H1 (cell line): ENCODE measurements at regions not wholly inside any gene's neighbourhood (a gene's known extent, or its start where the extent isn't known, plus 50 kb on each side); places are given as distances from the start of the nearest gene placed in this dataset.

ENCODE experiments used
- CTCF ChIA-PET: fragments of 300-600 bp; sonication (Branson Sonifier 250); formaldehyde crosslinking; loops from one replicate; lab custom pipeline; 2021; ENCODE audit not compliant: partially characterized antibody; lab: Charles Lee
- POLR2A ChIA-PET: fragments of 300-600 bp; sonication (Branson Sonifier 250); formaldehyde crosslinking; loops from one replicate; lab custom pipeline; 2021; ENCODE audit warnings: inconsistent platforms; ENCODE audit not compliant: partially characterized antibody; lab: Charles Lee
- DNase-seq, 2 experiments: peaks; one replicate each; pipeline versions ENCODE4 v3.0.0 to v3.0.0-alpha.2; 2010 to 2022; ENCODE audit warnings: low spot score in 2 of 2, low read depth in 1 of 2, mixed read lengths in 1 of 2
- FAIRE-seq: peaks from 2 replicates; lab custom pipeline; 2011; peaks lifted over from hg19 to GRCh38; lab: Jason Lieb, UNC
- H2AFZ ChIP-seq: 2 replicates; pipeline ENCODE4 v1.8.1; 2012; ENCODE audit warnings: low read length, inconsistent platforms
- H2AK5ac ChIP-seq: 2 replicates; pipeline ENCODE4 v1.6.1; 2013; ENCODE audit warnings: low read depth, low read length
- H2BK120ac ChIP-seq: replicated peaks from 2 replicates; pipeline ENCODE3; 2013; ENCODE audit warnings: low read depth, low read length, inconsistent platforms
- H2BK12ac ChIP-seq: 2 replicates; pipeline ENCODE4 v1.6.1; 2013; ENCODE audit warnings: low read depth, low read length
- H2BK15ac ChIP-seq: 2 replicates; pipeline ENCODE4 v1.6.1; 2013; ENCODE audit warnings: low read length
- H2BK20ac ChIP-seq: 2 replicates; pipeline ENCODE4 v1.6.1; 2013; ENCODE audit warnings: low read length
- H2BK5ac ChIP-seq: 2 replicates; pipeline ENCODE4 v1.6.1; 2013; ENCODE audit warnings: low read depth, low read length
- H3K14ac ChIP-seq: 2 replicates; pipeline ENCODE4 v1.6.1; 2013; ENCODE audit warnings: inconsistent platforms; ENCODE audit not compliant: insufficient read length
- H3K18ac ChIP-seq: 2 replicates; pipeline ENCODE4 v1.6.1; 2013; ENCODE audit warnings: low read length; ENCODE audit errors: extremely low read depth
- H3K23ac ChIP-seq: 2 replicates; pipeline ENCODE4 v1.6.1; 2013; ENCODE audit warnings: inconsistent platforms; ENCODE audit not compliant: insufficient read length
- H3K23me2 ChIP-seq: 2 replicates; pipeline ENCODE4 v1.6.1; 2013; ENCODE audit warnings: low read depth, low read length
- H3K27ac ChIP-seq: 2 replicates; pipeline ENCODE4 v1.6.1; 2011; ENCODE audit warnings: low read depth, low read length, inconsistent platforms
- H3K27me3 ChIP-seq, 4 experiments: replicated peaks in 1 of 4; 1 replicate in 1 of 4; 2 replicates in 3 of 4; pipeline versions ENCODE4 v1.6.1 to v1.8.1; 2011 to 2013; ENCODE audit warnings: low read length in 3 of 4, mild to moderate bottlenecking in 3 of 4, inconsistent platforms in 2 of 4, mixed read lengths in 2 of 4, moderate library complexity in 1 of 4; ENCODE audit not compliant: control insufficient read depth in 3 of 4, insufficient read depth in 3 of 4; ENCODE audit errors: extremely low read depth in 1 of 4
- H3K36me3 ChIP-seq, 4 experiments: 2 replicates each; pipeline versions ENCODE4 v1.6.1 to v1.8.1; 2011 to 2013; ENCODE audit warnings: mild to moderate bottlenecking in 4 of 4, low read length in 3 of 4, moderate library complexity in 2 of 4, control low read depth in 1 of 4, inconsistent platforms in 1 of 4; ENCODE audit not compliant: insufficient read depth in 4 of 4, control insufficient read depth in 2 of 4
- H3K4ac ChIP-seq: replicated peaks from 2 replicates; pipeline ENCODE3; 2013; ENCODE audit warnings: low read length, low read depth, mixed read lengths, inconsistent platforms; ENCODE audit not compliant: insufficient read length
- H3K4me1 ChIP-seq, 4 experiments: replicated peaks in 1 of 4; 1 replicate in 1 of 4; 2 replicates in 3 of 4; pipeline versions ENCODE4 v1.6.1 to v1.8.1; 2011 to 2013; ENCODE audit warnings: low read length in 3 of 4, inconsistent platforms in 2 of 4, mixed read lengths in 1 of 4; ENCODE audit not compliant: insufficient read depth in 4 of 4, control insufficient read depth in 3 of 4
- H3K4me2 ChIP-seq, 2 experiments: 2 replicates each; pipeline versions ENCODE4 v1.6.1 to v1.8.1; 2011 to 2013; ENCODE audit warnings: low read depth in 2 of 2, low read length in 2 of 2, control low read depth in 1 of 2, inconsistent platforms in 1 of 2, mild to moderate bottlenecking in 1 of 2; ENCODE audit not compliant: insufficient read depth in 1 of 2
- H3K4me3 ChIP-seq, 4 experiments: fragments of 200-600, 300-600 bp in 1 of 4; sonication (generic), shearing (Covaris generic), sonication (Bioruptor Twin) in 1 of 4; 2 replicates each; pipeline versions ENCODE4 v1.5.1 to v1.8.1; 2011 to 2016; ENCODE audit warnings: low read length in 4 of 4, low read depth in 3 of 4, control low read depth in 2 of 4, inconsistent platforms in 2 of 4, mild to moderate bottlenecking in 2 of 4, mixed read lengths in 1 of 4, moderate library complexity in 1 of 4; ENCODE audit not compliant: insufficient read depth in 2 of 4; ENCODE audit errors: extremely low read depth in 1 of 4
- H3K56ac ChIP-seq: replicated peaks from 2 replicates; pipeline ENCODE3; 2013; ENCODE audit warnings: low read depth, mild to moderate bottlenecking, mixed read lengths, low read length, inconsistent platforms; ENCODE audit not compliant: insufficient read length
- H3K79me1 ChIP-seq: 2 replicates; pipeline ENCODE4 v1.6.1; 2013; ENCODE audit warnings: low read depth, low read length, control low read depth
- H3K79me2 ChIP-seq, 2 experiments: 2 replicates each; pipeline versions ENCODE4 v1.6.1 to v1.8.1; 2012 to 2013; ENCODE audit warnings: low read length in 2 of 2, mild to moderate bottlenecking in 2 of 2, inconsistent platforms in 1 of 2; ENCODE audit not compliant: insufficient read depth in 2 of 2, control insufficient read depth in 1 of 2
- H3K9ac ChIP-seq, 4 experiments: replicated peaks in 1 of 4; 1 replicate in 1 of 4; 2 replicates in 3 of 4; pipeline versions ENCODE4 v1.6.1 to v1.8.1; 2011 to 2013; ENCODE audit warnings: low read depth in 3 of 4, low read length in 3 of 4, control low read depth in 2 of 4, mild to moderate bottlenecking in 2 of 4, moderate library complexity in 2 of 4, inconsistent platforms in 1 of 4; ENCODE audit errors: extremely low read depth in 1 of 4
- H3K9me3 ChIP-seq, 2 experiments: 2 replicates each; pipeline versions ENCODE4 v1.6.1 to v1.8.1; 2012 to 2013; ENCODE audit warnings: mild to moderate bottlenecking in 2 of 2, moderate library complexity in 2 of 2, control low read depth in 1 of 2, inconsistent platforms in 1 of 2, low read depth in 1 of 2, low read length in 1 of 2, mixed read lengths in 1 of 2; ENCODE audit not compliant: insufficient read depth in 2 of 2
- H4K20me1 ChIP-seq, 2 experiments: replicated peaks in 1 of 2; 2 replicates each; pipeline versions ENCODE3 to v1.8.1; 2011 to 2013; ENCODE audit warnings: inconsistent platforms in 2 of 2, low read length in 2 of 2, mild to moderate bottlenecking in 1 of 2; ENCODE audit not compliant: insufficient read depth in 2 of 2, control insufficient read depth in 1 of 2
- H4K5ac ChIP-seq: 2 replicates; pipeline ENCODE4 v1.6.1; 2013; ENCODE audit warnings: low read length, low read depth, mixed read lengths, inconsistent platforms; ENCODE audit not compliant: insufficient read length
- H4K8ac ChIP-seq: 2 replicates; pipeline ENCODE4 v1.8.0; 2013; ENCODE audit warnings: mild to moderate bottlenecking, moderate library complexity, low read length, inconsistent platforms; ENCODE audit not compliant: insufficient read depth; ENCODE audit errors: extremely low read depth
- H4K91ac ChIP-seq: replicated peaks from 2 replicates; pipeline ENCODE3; 2013; ENCODE audit warnings: low read length, mixed read lengths, inconsistent platforms; ENCODE audit not compliant: insufficient read length
- BACH1 ChIP-seq: IDR thresholded peaks from 2 replicates; pipeline ENCODE4 v1.6.1; 2012; ENCODE audit warnings: low read length, improper control_type of control experiment
- BCL11A ChIP-seq, 2 experiments: IDR thresholded peaks; one replicate each; pipeline ENCODE4 v1.6.1; 2011; ENCODE audit warnings: low read depth in 2 of 2, low read length in 2 of 2, mild to moderate bottlenecking in 2 of 2
- CEBPB ChIP-seq: IDR thresholded peaks from 2 replicates; pipeline ENCODE4 v1.6.1; 2012; ENCODE audit warnings: low read depth, low read length
- GTF2F1 ChIP-seq: IDR thresholded peaks from 2 replicates; pipeline ENCODE4 v1.6.1; 2012; ENCODE audit warnings: low read depth, low read length, improper control_type of control experiment, borderline replicate concordance
- HDAC6 ChIP-seq: IDR thresholded peaks from one replicate; pipeline ENCODE4 v1.7.1; 2012; ENCODE audit warnings: low read depth, mild to moderate bottlenecking, inconsistent platforms, low read length, moderate library complexity
- JUND ChIP-seq: IDR thresholded peaks from 2 replicates; pipeline ENCODE4 v1.6.1; 2011; ENCODE audit warnings: mild to moderate bottlenecking, improper control_type of control experiment, low read length
- NRF1 ChIP-seq: IDR thresholded peaks from 2 replicates; pipeline ENCODE4 v1.6.1; 2011; ENCODE audit warnings: mild to moderate bottlenecking, low read depth, low read length, improper control_type of control experiment
- RAD21 ChIP-seq, 2 experiments: IDR thresholded peaks in 1 of 2; conservative IDR thresholded peaks in 1 of 2; 2 replicates each; pipeline ENCODE4 v1.6.1; 2011; ENCODE audit warnings: low read depth in 2 of 2, low read length in 2 of 2, improper control_type of control experiment in 1 of 2, inconsistent platforms in 1 of 2, mild to moderate bottlenecking in 1 of 2, moderate library complexity in 1 of 2
- RFX5 ChIP-seq: IDR thresholded peaks from 2 replicates; pipeline ENCODE4 v1.6.1; 2011; ENCODE audit warnings: low read depth, low read length, improper control_type of control experiment, borderline replicate concordance
- SP4 ChIP-seq: IDR thresholded peaks from 2 replicates; pipeline ENCODE4 v1.6.1; 2012; ENCODE audit warnings: low read length, inconsistent platforms
- TEAD4 ChIP-seq: IDR thresholded peaks from 2 replicates; pipeline ENCODE4 v1.6.1; 2012; ENCODE audit warnings: low read depth, low read length, inconsistent platforms, mixed read lengths
- WGBS, 2 experiments: shearing (Covaris generic) in 1 of 2; methylation state at CpG; one replicate each; pipeline versions ENCODE4 v1.1.6 to v1.1.7; 2013 to 2015; ENCODE audit warnings: low lambda C conversion rate in 2 of 2, mixed read lengths in 2 of 2, inconsistent platforms in 1 of 2, low coverage in 1 of 2, missing lambda C conversion rate in 1 of 2; ENCODE audit not compliant: insufficient replicate concordance in 2 of 2, insufficient coverage in 1 of 2, insufficient read length in 1 of 2; ENCODE audit errors: extremely low coverage in 1 of 2, missing lambda C conversion rate in 1 of 2; 5-methylcytosine and 5-hydroxymethylcytosine counted together
- TF ChIP-seq, protein P1 (sequence below): IDR thresholded peaks from 2 replicates; pipeline ENCODE4 v1.6.1; 2012; ENCODE audit warnings: inconsistent platforms

DNA sequence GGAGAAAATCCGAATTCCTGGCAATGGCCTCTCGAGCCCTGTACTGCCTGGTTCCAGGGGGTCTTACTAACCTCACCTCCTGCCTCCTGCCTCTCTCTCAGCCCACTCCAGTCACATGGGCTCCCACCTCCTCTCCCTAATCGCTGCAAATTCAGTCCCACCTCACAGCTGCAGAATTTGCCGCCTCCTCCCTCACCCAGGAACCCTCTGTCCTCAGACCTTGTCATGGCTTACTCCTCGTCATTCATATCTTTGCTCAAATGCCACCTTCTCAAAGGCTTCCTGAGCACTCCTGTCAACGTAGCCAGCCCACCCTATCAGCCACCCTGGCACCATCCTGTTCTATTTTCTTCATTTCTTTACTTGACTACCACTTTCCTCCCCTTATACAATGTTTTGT lies 89.0 kb downstream of the SLC2A10 start:
- H3K4me1 ChIP-seq, result no peaks in the 10 kb centered on the region
- H3K4ac ChIP-seq, result no peak overlapping the region
- H2BK15ac ChIP-seq, result no peak overlapping the region
- no peak overlapping the region for H2BK120ac ChIP-seq
- POLR2A ChIA-PET, result interaction anchor here (1.0 kb wide), 1 partner anchor 115 kb away, joined by 3 read pairs; no protein-coding TSS in a partner anchor
- H3K27me3 ChIP-seq, result no peaks in the 10 kb centered on the region; a peak in 1 of 7 replicates
- H3K14ac ChIP-seq, result no peak overlapping the region
- no peak overlapping the region for H2BK12ac ChIP-seq
- no peaks in the 10 kb centered on the region for H3K79me2 ChIP-seq
- H3K36me3 ChIP-seq, result no peaks in the 10 kb centered on the region
- no peaks in the 10 kb centered on the region for H4K20me1 ChIP-seq
- H3K4me2 ChIP-seq, result no peak overlapping the region
- no peak overlapping the region for H3K18ac ChIP-seq
- H3K23me2 ChIP-seq, result no peaks in the 10 kb centered on the region
- no peak overlapping the region for H3K9ac ChIP-seq
- no peak overlapping the region for H3K27ac ChIP-seq
- DNase-seq, result no peak
- CTCF ChIA-PET, result no interaction called here
- TF ChIP-seq BACH1, result no peak
- no peak for TF ChIP-seq JUND
- TF ChIP-seq BCL11A (IDR thresholded peaks at IDR 0.05; ENCODE audit: low read depth in 2 of 2, low read length in 2 of 2), result no peak
- TF ChIP-seq NRF1, result no peak
- no peak for TF ChIP-seq SP4
- TF ChIP-seq, protein P1, sequence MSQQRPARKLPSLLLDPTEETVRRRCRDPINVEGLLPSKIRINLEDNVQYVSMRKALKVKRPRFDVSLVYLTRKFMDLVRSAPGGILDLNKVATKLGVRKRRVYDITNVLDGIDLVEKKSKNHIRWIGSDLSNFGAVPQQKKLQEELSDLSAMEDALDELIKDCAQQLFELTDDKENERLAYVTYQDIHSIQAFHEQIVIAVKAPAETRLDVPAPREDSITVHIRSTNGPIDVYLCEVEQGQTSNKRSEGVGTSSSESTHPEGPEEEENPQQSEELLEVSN, result no peak
- no peak for TF ChIP-seq GTF2F1
- TF ChIP-seq RAD21 (IDR thresholded peaks at IDR 0.05 in 1 of 2, conservative IDR thresholded peaks at IDR 0.05 in 1 of 2; ENCODE audit: low read depth in 2 of 2, low read length in 2 of 2), result no peak
- TF ChIP-seq CEBPB, result no peak
- TF ChIP-seq HDAC6, result no peak
- no peak for TF ChIP-seq RFX5
- no peak for TF ChIP-seq TEAD4
- H2AK5ac ChIP-seq, result no peak overlapping the region
- no peak overlapping the region for H4K5ac ChIP-seq
- H3K79me1 ChIP-seq, result no peaks in the 10 kb centered on the region
- no peak overlapping the region for H3K56ac ChIP-seq
- FAIRE-seq, result no peak
- no peak overlapping the region for H3K23ac ChIP-seq
- H4K91ac ChIP-seq, result no peak overlapping the region
- H3K9me3 ChIP-seq, result no peaks in the 10 kb centered on the region
- H4K8ac ChIP-seq, result no peak overlapping the region
- no peak overlapping the region for H2BK5ac ChIP-seq
- H2AFZ ChIP-seq, result no peak overlapping the region
- H2BK20ac ChIP-seq, result no peak overlapping the region
- 81% methylated on average over 6 of the region's 6 CpGs; no CpG with 5 or more reads in 1 of the 2 experiments for WGBS, 2 experiments
- no peak overlapping the region for H3K4me3 ChIP-seq
